GM23248 (cell line): ENCODE measurements at regions not wholly inside any gene's neighbourhood (a gene's known extent, or its start where the extent isn't known, plus 50 kb on each side); places are given as distances from the start of the nearest gene placed in this dataset.

Experiments
- DNase-seq: peaks from one replicate; pipeline ENCODE4 v3.0.0-alpha.2; 2015
- H2AFZ ChIP-seq: fragments of 200-600 bp; sonication (generic); 2 replicates; pipeline ENCODE4 v1.6.1; 2016; ENCODE audit warnings: antibody characterized with exemption
- H3F3A ChIP-seq: fragments of 200-600 bp; sonication (generic); 2 replicates; pipeline ENCODE4 v1.6.1; 2016; ENCODE audit warnings: mild to moderate bottlenecking, antibody characterized with exemption, mixed run types; ENCODE audit not compliant: insufficient read depth
- H3K27ac ChIP-seq: fragments of 200-600 bp; sonication (generic); 2 replicates; pipeline ENCODE4 v1.5.1; 2016; ENCODE audit warnings: mild to moderate bottlenecking
- H3K27me3 ChIP-seq: fragments of 200-600 bp; sonication (generic); replicated peaks from 2 replicates; pipeline ENCODE4 v1.6.1; 2016; ENCODE audit warnings: mild to moderate bottlenecking; ENCODE audit not compliant: insufficient read depth
- H3K36me3 ChIP-seq: fragments of 200-600 bp; sonication (generic); 2 replicates; pipeline ENCODE4 v1.6.1; 2016; ENCODE audit warnings: low read depth, mild to moderate bottlenecking
- H3K4me1 ChIP-seq: fragments of 200-600 bp; sonication (generic); 2 replicates; pipeline ENCODE4 v1.6.1; 2016; ENCODE audit warnings: mild to moderate bottlenecking; ENCODE audit not compliant: insufficient read depth
- H3K4me2 ChIP-seq: fragments of 200-600 bp; sonication (generic); one replicate; pipeline ENCODE4 v1.6.1; 2016; ENCODE audit warnings: mild to moderate bottlenecking; ENCODE audit not compliant: unreplicated experiment
- H3K4me3 ChIP-seq: fragments of 200-600 bp; sonication (generic); 2 replicates; pipeline ENCODE4 v1.5.1; 2016; ENCODE audit warnings: mild to moderate bottlenecking
- H3K79me2 ChIP-seq: fragments of 200-600 bp; sonication (generic); 2 replicates; pipeline ENCODE4 v1.6.1; 2016; ENCODE audit warnings: mild to moderate bottlenecking; ENCODE audit not compliant: insufficient read depth
- H3K9ac ChIP-seq: fragments of 200-600 bp; sonication (generic); 2 replicates; pipeline ENCODE4 v1.6.1; 2016; ENCODE audit warnings: mild to moderate bottlenecking
- H3K9me2 ChIP-seq: fragments of 200-600 bp; sonication (generic); 2 replicates; pipeline ENCODE4 v1.6.1; 2016; ENCODE audit warnings: mixed run types, mild to moderate bottlenecking, moderate library complexity; ENCODE audit not compliant: insufficient read depth
- H3K9me3 ChIP-seq: fragments of 200-600 bp; sonication (generic); one replicate; pipeline ENCODE4 v1.6.1; 2017; ENCODE audit warnings: low read depth
- H4K20me1 ChIP-seq: fragments of 200-600 bp; sonication (generic); 2 replicates; pipeline ENCODE4 v1.6.0; 2016; ENCODE audit not compliant: insufficient read depth
- EZH2 ChIP-seq: fragments of 200-600 bp; sonication (generic); IDR thresholded peaks from 2 replicates; pipeline ENCODE4 v1.6.1; 2018; ENCODE audit warnings: antibody characterized with exemption, mild to moderate bottlenecking; ENCODE audit not compliant: insufficient read depth, poor library complexity, severe bottlenecking
- EZH2phosphoT487 ChIP-seq: fragments of 200-600 bp; sonication (generic); IDR thresholded peaks from 2 replicates; pipeline ENCODE4 v1.6.1; 2018; ENCODE audit warnings: antibody characterized with exemption, moderate library complexity, mild to moderate bottlenecking, low read depth; ENCODE audit not compliant: insufficient read depth
- WGBS, 2 experiments: methylation state at CpG; one replicate each; pipeline ENCODE4 v1.1.6; 2015 to 2017; ENCODE audit warnings: low lambda C conversion rate in 2 of 2, low coverage in 1 of 2; ENCODE audit errors: missing lambda C conversion rate in 2 of 2; 5-methylcytosine and 5-hydroxymethylcytosine counted together
- in situ Hi-C: fragments of 300-500 bp; cut with MboI; formaldehyde crosslinking; loops from 2 replicates; pipeline ENCODE4 v1.15.0; 2020

DNA sequence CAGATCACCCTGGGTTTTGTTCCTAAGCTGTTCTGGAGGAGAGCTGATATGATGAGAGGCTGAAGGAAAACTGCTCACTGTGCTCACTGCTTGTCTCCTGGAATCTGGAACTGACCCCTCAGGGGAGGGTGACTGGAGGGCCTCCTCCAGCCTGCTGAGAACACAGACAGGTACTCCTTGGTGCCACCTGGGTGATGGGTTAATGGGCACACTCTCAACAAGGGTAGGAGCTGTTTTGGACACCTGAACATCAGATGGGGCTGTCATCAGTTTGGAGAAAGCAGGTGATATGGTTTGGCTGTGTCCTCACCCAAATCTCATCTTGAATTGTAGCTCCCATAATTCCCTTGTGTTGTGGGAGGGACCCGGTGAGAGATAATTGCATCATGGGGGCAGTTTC, 58.1 kb upstream of the SORCS3 start:
- in situ Hi-C loops = no loop called here
- Histone ChIP-seq H3K79me2 (no peaks in the 10 kb centered on the region), H3K4me3 (no peak overlapping the region), H3K36me3 (no peaks in the 10 kb centered on the region), H3K9me3 (no peaks in the 10 kb centered on the region), H2AFZ (no peak overlapping the region), H3K9ac (no peak overlapping the region), H3K27me3 (no peaks in the 10 kb centered on the region), H3K9me2 (no peaks in the 10 kb centered on the region), H3F3A (peaks cover 14% of the 10 kb centered on the region), H4K20me1 (no peaks in the 10 kb centered on the region), H3K4me2 (no peak overlapping the region), H3K27ac (no peak overlapping the region), H3K4me1 (peaks cover 27% of the 10 kb centered on the region)
- TF ChIP-seq EZH2phosphoT487 = no peak
- TF ChIP-seq EZH2 = no peak
- no peak for DNase-seq
- WGBS, 2 experiments = 100% methylated on average over 1 of the region's 1 CpG

DNA sequence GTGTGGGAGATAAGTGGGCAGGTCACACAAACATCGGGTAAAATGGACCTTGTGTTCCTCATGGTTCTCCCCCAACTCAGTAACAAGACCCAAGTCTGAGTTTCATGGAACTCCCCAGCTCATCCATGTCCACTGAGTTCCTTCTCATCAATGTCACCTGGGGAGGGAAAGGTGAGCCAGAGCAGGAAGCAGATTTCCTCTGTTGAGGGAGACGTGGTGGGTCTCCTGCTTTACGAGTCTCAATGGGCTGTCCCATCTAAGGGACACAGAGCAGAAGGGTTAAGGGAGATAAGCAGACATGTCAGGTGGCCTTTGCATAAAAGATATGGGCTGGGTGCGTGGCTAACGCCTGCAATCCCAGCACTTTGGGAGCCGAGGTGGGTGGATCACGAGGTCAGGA, 56.5 kb upstream of the SORCS3 start:
- H3K79me2 ChIP-seq = no peaks in the 10 kb centered on the region
- in situ Hi-C loops = no loop called here
- no peak overlapping the region for H3K9ac ChIP-seq
- WGBS, 2 experiments = 85 to 88% methylated on average over 7 of the region's 7 CpGs
- no peak overlapping the region for H3K27ac ChIP-seq
- DNase-seq = no peak
- no peaks in the 10 kb centered on the region for H4K20me1 ChIP-seq
- no peaks in the 10 kb centered on the region for H3K9me3 ChIP-seq
- no peak overlapping the region for H2AFZ ChIP-seq
- H3F3A ChIP-seq = peaks cover 14% of the 10 kb centered on the region
- no peak overlapping the region for H3K4me3 ChIP-seq
- peaks cover 34% of the 10 kb centered on the region for H3K4me1 ChIP-seq
- H3K36me3 ChIP-seq = no peaks in the 10 kb centered on the region
- no peaks in the 10 kb centered on the region for H3K27me3 ChIP-seq
- TF ChIP-seq EZH2phosphoT487 = no peak
- TF ChIP-seq EZH2 = no peak
- H3K4me2 ChIP-seq = no peak overlapping the region
- H3K9me2 ChIP-seq = no peaks in the 10 kb centered on the region

DNA sequence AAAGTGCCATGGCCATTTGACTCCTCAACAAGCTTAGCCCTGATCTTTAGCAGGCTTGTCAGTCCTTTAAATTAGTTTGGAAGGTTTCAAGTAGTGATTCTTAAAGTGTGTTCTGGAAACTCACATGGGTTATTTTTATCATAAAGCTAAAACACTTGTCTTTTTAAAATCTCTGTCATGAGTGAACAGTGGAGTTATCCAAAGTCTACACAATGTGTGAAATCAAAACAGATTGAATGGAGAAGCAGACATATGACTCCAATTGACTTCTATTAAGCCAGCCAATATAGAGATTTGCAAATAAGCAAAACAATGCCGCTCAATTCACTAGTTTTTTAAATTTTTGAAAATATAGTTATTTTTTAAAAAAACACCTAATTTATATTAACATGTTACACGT, 53.3 kb upstream of the SORCS3 start:
- Histone ChIP-seq H3K4me3 (no peak overlapping the region), H3K27me3 (no peaks in the 10 kb centered on the region), H3K9ac (no peak overlapping the region), H4K20me1 (no peaks in the 10 kb centered on the region), H2AFZ (no peak overlapping the region), H3K9me2 (no peaks in the 10 kb centered on the region), H3K9me3 (no peaks in the 10 kb centered on the region), H3F3A (peaks cover 3% of the 10 kb centered on the region; the same call in 1 of the 2 replicates), H3K36me3 (no peaks in the 10 kb centered on the region), H3K4me2 (no peak overlapping the region), H3K79me2 (no peaks in the 10 kb centered on the region), H3K4me1 (peaks cover 14% of the 10 kb centered on the region), H3K27ac (no peak overlapping the region)
- DNase-seq = no peak
- in situ Hi-C loops = no loop called here
- 30 to 35% methylated on average over 2 of the region's 2 CpGs for WGBS, 2 experiments
- no peak for TF ChIP-seq EZH2

DNA sequence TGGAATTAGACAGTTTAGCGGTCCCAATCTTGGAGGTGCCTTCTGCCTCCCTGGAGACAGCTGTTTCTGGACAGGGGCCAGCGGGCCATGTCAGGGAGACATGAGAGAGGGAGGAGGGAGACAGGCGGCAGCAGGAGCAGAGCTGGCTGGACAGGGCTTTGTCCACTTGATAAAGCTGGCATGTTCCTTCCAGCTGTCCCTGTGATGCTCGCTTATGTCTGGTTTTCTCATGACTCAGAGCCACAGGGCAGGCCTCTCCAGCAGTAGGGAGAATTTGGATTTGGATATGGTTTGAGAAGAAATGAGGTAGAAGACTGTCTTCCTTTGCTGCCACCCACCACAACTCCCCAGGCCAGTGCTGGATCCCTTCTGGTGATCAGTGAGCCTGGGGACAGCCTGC, 51.7 kb upstream of the SORCS3 start:
- no peak overlapping the region for H3K4me3 ChIP-seq
- peak overlapping the region; percentile 29; the same call in 1 of the 2 replicates for H3K9ac ChIP-seq
- peak; percentile 74 for DNase-seq

DNA sequence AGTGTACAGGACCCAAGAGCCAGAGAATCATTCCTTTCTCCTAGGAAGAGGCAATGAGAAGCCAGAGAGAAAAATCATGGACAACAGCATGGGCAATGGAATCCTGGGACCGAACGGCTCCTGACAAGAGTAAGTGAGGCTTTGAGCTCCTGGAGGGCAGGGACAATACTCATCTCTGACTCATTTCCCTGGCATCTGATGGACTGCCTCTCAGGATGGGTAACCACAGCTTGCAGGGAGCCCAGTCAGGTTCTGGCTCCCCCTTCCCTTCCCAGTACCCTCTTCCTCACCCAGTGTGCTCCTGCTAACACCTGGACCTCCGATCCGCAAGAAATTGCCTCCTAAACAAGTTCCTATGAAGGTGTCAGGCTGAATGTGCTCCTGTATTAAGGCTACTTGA, 51.2 kb upstream of the SORCS3 start:
- H3K9me3 ChIP-seq = no peaks in the 10 kb centered on the region
- peaks cover 3% of the 10 kb centered on the region; the same call in 1 of the 2 replicates for H3F3A ChIP-seq
- H3K4me1 ChIP-seq = peaks cover 14% of the 10 kb centered on the region
- no peak for TF ChIP-seq EZH2phosphoT487
- no peak for TF ChIP-seq EZH2
- H2AFZ ChIP-seq = peak overlapping the region; percentile 21; the same call in 1 of the 2 replicates
- DNase-seq = peak; percentile 86
- no peaks in the 10 kb centered on the region for H3K79me2 ChIP-seq
- WGBS, 2 experiments = 54 to 55% methylated on average over 4 of the region's 4 CpGs
- peak overlapping the region; percentile 74 for H3K27ac ChIP-seq
- H3K36me3 ChIP-seq = no peaks in the 10 kb centered on the region
- no peaks in the 10 kb centered on the region for H4K20me1 ChIP-seq
- H3K4me3 ChIP-seq = no peak overlapping the region
- H3K9me2 ChIP-seq = no peaks in the 10 kb centered on the region
- in situ Hi-C loops = no loop called here
- H3K9ac ChIP-seq = peak overlapping the region; percentile 29; the same call in 1 of the 2 replicates
- H3K27me3 ChIP-seq = no peaks in the 10 kb centered on the region; the same call in 1 of the 2 replicates
- H3K4me2 ChIP-seq = peak overlapping the region; percentile 14

More for the DNA sequence above, 51.7 kb upstream of the SORCS3 start:
- Histone ChIP-seq H3F3A (peaks cover 3% of the 10 kb centered on the region; the same call in 1 of the 2 replicates), H3K79me2 (no peaks in the 10 kb centered on the region), H3K4me2 (peak overlapping the region; percentile 14), H3K27ac (peak overlapping the region; percentile 74), H3K9me2 (no peaks in the 10 kb centered on the region), H3K36me3 (no peaks in the 10 kb centered on the region), H3K4me1 (peaks cover 14% of the 10 kb centered on the region), H3K27me3 (no peaks in the 10 kb centered on the region; the same call in 1 of the 2 replicates), H4K20me1 (no peaks in the 10 kb centered on the region), H2AFZ (peak overlapping the region; percentile 21; the same call in 1 of the 2 replicates), H3K9me3 (no peaks in the 10 kb centered on the region)
- TF ChIP-seq EZH2phosphoT487 (no peak), EZH2 (no peak)
- in situ Hi-C loops = no loop called here
- 68 to 81% methylated on average over 4 of the region's 4 CpGs for WGBS, 2 experiments
